ENCODE measurements at regions not wholly inside any gene's neighbourhood (a gene's known extent, or its start where the extent isn't known, plus 50 kb on each side); places are given as distances from the start of the nearest gene placed in this dataset.

- DNase-seq = no peak
Measured at GRCh38 chr15:68871507-68871906, 50.8 kb upstream of the ANP32A start.

DNA sequence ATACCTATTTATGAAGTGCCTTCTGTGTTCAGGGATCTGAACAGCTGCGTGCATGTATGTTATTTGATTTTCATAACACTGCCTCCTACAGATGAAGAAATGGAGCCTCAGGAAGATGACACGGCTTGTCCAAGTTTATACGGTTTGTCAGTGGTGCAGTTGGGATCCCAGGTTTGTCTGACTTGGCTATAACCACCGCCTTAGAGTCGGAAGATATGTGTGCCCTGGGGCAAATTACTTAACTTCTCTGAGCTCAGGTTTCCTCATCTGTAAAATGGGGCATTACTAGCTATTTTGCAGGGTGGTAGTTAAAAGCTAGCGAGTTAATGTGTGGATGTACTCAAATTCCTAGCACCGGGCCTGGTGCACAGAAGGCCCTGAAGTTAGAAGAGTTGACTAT is 54.1 kb upstream of the ANP32A start:
- DNase-seq = no peak

- peak; percentile 55 to 85 for DNase-seq
Measured at GRCh38 chr15:68875377-68876116, 54.8 kb upstream of the SPESP1 start.

- no peak for DNase-seq
Measured at GRCh38 chr15:68877626-68878025, 52.7 kb upstream of the SPESP1 start.

GRCh38 chr15:68880382-68880781 is 49.9 kb upstream of the SPESP1 start:
- no peak for DNase-seq
